HG02571 (cell line): ENCODE measurements at regions not wholly inside any gene's neighbourhood (a gene's known extent, or its start where the extent isn't known, plus 50 kb on each side); places are given as distances from the start of the nearest gene placed in this dataset.
"Not testable (repeated sequence)": the region's sequence is repeated elsewhere in the genome, so short reads cannot be mapped to it uniquely, and the experiment has no call there.

ENCODE experiments used
- ATAC-seq: cut with Tn5 transposase; IDR thresholded peaks from one replicate; pipeline ENCODE4 v1.9.1; 2021; ENCODE audit warnings: mild to moderate bottlenecking, moderate library complexity; ENCODE audit not compliant: unreplicated experiment

GRCh38 chr6:68031054-68031453, 604.0 kb upstream of the ADGRB3 start:
- ATAC-seq: no peak

- ATAC-seq: no peak
Measured at GRCh38 chr6:68026483-68026882, 608.6 kb upstream of the ADGRB3 start.

- no peak for ATAC-seq
Measured at GRCh38 chr6:68025764-68026163, 609.3 kb upstream of the ADGRB3 start.

GRCh38 chr6:68024570-68025269, 610.4 kb upstream of the ADGRB3 start:
- no peak for ATAC-seq

GRCh38 chr6:68022968-68023367, 612.1 kb upstream of the ADGRB3 start:
- not testable (repeated sequence) for ATAC-seq

- no peak for ATAC-seq
Measured at GRCh38 chr6:68013780-68014515, 621.1 kb upstream of the ADGRB3 start.

- no peak for ATAC-seq
Measured at GRCh38 chr6:68012822-68013221, 622.3 kb upstream of the ADGRB3 start.

- ATAC-seq: no peak
Measured at GRCh38 chr6:68010936-68011335, 624.1 kb upstream of the ADGRB3 start.

GRCh38 chr6:68008445-68008844, 626.6 kb upstream of the ADGRB3 start:
- no peak for ATAC-seq

GRCh38 chr6:68007717-68008116, 627.4 kb upstream of the ADGRB3 start:
- no peak for ATAC-seq

GRCh38 chr6:67986694-67987232, 648.3 kb upstream of the ADGRB3 start:
- no peak for ATAC-seq

GRCh38 chr6:67976486-67976885, 658.6 kb upstream of the ADGRB3 start:
- no peak for ATAC-seq

GRCh38 chr6:67974931-67975330, 660.2 kb upstream of the ADGRB3 start:
- ATAC-seq: no peak

- ATAC-seq: no peak
Measured at GRCh38 chr6:67971812-67972211, 663.3 kb upstream of the ADGRB3 start.

GRCh38 chr6:67966830-67967229, 668.3 kb upstream of the ADGRB3 start:
- no peak for ATAC-seq

GRCh38 chr6:67956352-67956751, 678.7 kb upstream of the ADGRB3 start:
- no peak for ATAC-seq

GRCh38 chr6:67952948-67953347, 682.1 kb upstream of the ADGRB3 start:
- no peak for ATAC-seq

- no peak for ATAC-seq
Measured at GRCh38 chr6:67952121-67952520, 683.0 kb upstream of the ADGRB3 start.

GRCh38 chr6:67947762-67948161, 687.3 kb upstream of the ADGRB3 start:
- ATAC-seq: not testable (repeated sequence)

- ATAC-seq: no peak
Measured at GRCh38 chr6:67935976-67936477, 699.1 kb upstream of the ADGRB3 start.

GRCh38 chr6:67933278-67933677, 701.8 kb upstream of the ADGRB3 start:
- ATAC-seq: no peak

GRCh38 chr6:67922588-67922987, 712.5 kb upstream of the ADGRB3 start:
- not testable (repeated sequence) for ATAC-seq
